ENCODE measurements at regions not wholly inside any gene's neighbourhood (a gene's known extent, or its start where the extent isn't known, plus 50 kb on each side); places are given as distances from the start of the nearest gene placed in this dataset.
A peak's percentile ranks its signal among the peaks of the same experiment; 100 is the strongest.
"Not testable (repeated sequence)": the region's sequence is repeated elsewhere in the genome, so short reads cannot be mapped to it uniquely, and the experiment has no call there.

DNA sequence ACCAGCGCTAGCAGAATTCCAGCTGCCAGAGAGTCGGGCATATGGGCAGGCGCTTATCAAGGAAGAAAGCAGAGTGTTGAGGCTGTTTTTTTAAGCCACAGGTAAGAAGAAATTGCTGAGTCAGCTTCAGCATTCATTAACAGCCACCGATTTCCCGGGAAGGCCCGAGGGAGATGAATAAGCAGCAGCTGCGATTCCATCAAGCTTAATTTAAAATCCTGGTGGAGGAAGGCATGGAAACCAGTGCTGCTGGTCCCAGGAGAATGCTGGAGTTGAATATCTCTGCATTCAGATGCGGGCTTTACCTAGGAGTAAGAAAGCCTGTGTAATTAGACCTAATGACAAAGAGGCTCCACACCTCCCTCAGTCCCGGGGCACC, 168.8 kb downstream of the BRD1 start:
- no peak for DNase-seq (ENCODE audit: low spot score)
- Histone ChIP-seq H3K4me3 (no peak overlapping the region), H3K9me3 (no peaks in the 10 kb centered on the region), H3K4me1 (ENCODE audit: control insufficient read depth in 1 of 2, low read depth in 2 of 2) (no peaks in the 10 kb centered on the region), H3K27ac (no peak overlapping the region), H3K36me3 (no peaks in the 10 kb centered on the region), H3K27me3 (replicated peaks; ENCODE audit: insufficient read depth) (no peaks in the 10 kb centered on the region)
- ATAC-seq (ENCODE audit: insufficient number of reproducible peaks, low FRiP score, low read depth), result no peak
- TF ChIP-seq, protein P1, sequence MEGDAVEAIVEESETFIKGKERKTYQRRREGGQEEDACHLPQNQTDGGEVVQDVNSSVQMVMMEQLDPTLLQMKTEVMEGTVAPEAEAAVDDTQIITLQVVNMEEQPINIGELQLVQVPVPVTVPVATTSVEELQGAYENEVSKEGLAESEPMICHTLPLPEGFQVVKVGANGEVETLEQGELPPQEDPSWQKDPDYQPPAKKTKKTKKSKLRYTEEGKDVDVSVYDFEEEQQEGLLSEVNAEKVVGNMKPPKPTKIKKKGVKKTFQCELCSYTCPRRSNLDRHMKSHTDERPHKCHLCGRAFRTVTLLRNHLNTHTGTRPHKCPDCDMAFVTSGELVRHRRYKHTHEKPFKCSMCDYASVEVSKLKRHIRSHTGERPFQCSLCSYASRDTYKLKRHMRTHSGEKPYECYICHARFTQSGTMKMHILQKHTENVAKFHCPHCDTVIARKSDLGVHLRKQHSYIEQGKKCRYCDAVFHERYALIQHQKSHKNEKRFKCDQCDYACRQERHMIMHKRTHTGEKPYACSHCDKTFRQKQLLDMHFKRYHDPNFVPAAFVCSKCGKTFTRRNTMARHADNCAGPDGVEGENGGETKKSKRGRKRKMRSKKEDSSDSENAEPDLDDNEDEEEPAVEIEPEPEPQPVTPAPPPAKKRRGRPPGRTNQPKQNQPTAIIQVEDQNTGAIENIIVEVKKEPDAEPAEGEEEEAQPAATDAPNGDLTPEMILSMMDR (IDR thresholded peaks at IDR 0.05), result no peak

DNA sequence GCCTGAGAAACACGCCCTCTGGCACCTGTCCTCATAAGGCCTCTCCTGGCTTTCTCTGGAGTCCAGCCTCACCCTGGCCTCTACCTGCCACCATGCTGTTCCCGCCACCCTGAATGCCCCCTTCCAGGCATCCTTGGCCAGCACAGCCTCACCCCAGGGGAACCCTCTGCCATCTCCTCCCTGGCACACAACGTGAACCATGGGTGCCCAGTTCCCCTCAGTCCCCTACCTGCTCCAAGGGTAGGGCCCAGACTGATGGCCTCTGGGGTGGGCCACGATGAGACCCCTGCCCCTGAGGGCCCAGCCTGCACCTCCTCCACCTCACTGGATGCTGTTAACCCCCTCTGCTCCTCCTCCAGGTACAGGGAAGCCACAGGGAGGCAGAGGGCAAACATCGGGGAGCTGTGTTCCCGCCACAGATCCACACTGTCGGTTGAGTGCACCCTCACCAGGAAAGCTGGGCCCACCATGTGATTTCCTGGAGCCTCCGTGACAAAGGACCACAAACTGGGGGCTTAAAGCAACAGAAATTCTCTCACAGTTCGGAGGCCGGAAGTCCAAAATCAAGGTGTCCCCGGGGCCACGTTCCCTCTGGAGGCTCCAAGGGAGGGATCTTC, 169.6 kb downstream of the BRD1 start:
- TF ChIP-seq, protein P1 (IDR thresholded peaks at IDR 0.05), result no peak
- Histone ChIP-seq H3K4me3 (peak overlapping the region; percentile 69), H3K36me3 (no peaks in the 10 kb centered on the region), H3K4me1 (ENCODE audit: control insufficient read depth in 1 of 2, low read depth in 2 of 2) (no peaks in the 10 kb centered on the region), H3K9me3 (no peaks in the 10 kb centered on the region), H3K27me3 (replicated peaks; ENCODE audit: insufficient read depth) (no peaks in the 10 kb centered on the region), H3K27ac (no peak overlapping the region)
- DNase-seq (ENCODE audit: low spot score) (no peak), ATAC-seq (ENCODE audit: insufficient number of reproducible peaks, low FRiP score, low read depth) (no peak)

DNA sequence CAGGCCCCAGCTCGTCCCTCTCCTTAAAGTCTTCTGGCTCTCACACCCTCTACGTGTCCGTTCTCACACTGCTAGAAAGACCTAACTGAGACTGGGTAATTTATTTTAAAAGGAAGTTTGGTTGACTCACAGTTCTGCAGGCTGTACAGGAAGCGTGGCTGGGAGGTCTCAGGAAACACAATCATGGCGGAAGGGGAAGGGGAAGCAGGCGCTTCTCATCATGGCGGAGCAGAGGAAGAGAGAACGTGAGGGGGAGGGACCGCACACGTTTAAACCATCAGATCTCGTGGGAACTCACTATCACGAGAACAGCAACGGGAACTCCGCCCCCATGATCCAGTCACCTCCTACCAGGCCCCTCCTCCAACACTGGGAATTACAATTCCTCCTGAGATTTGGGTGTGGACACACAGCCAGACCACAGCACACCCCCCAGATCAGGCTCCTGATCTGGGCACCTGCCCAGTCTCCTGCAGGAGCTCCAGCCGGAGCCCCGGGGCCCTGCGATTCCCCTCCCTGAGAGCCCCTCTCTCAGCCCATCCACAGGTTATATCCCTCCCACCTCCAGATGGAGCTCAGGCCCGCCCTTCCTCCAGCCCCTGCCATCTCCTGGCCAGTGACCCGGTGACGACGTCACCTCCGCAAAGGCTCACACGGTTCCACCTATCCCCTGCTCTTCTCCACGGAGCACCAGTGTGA, 170.2 kb downstream of the BRD1 start:
- no peaks in the 10 kb centered on the region for H3K4me1 ChIP-seq (ENCODE audit: control insufficient read depth in 1 of 2, low read depth in 2 of 2)
- no peaks in the 10 kb centered on the region for H3K36me3 ChIP-seq
- H3K9me3 ChIP-seq, result no peaks in the 10 kb centered on the region
- no peak for ATAC-seq (ENCODE audit: insufficient number of reproducible peaks, low FRiP score, low read depth)
- TF ChIP-seq, protein P1 (IDR thresholded peaks at IDR 0.05), result no peak
- no peak for DNase-seq (ENCODE audit: low spot score)
- no peak overlapping the region for H3K27ac ChIP-seq
- no peaks in the 10 kb centered on the region for H3K27me3 ChIP-seq (replicated peaks; ENCODE audit: insufficient read depth)
- peak overlapping the region; percentile 69 for H3K4me3 ChIP-seq

DNA sequence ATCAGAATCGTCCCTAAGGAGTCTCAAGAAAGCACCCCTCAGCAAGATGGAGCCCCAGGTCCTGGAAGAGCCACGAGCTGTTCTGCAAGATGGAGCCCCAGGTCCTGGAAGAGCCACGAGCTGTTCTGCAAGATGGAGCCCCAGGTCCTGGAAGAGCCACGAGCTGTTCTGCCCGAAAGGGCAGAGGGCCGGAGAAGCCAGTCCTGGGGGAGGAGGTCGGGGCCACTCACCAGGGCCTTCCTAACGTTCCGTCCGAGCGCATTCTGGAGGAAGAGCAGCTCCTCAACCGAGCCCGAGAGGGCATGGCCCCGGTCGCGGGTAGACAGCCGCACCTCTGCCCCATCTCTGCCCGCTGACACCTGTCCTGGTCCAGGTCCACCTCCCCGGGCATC, 170.8 kb downstream of the BRD1 start:
- not testable (repeated sequence) for ATAC-seq (ENCODE audit: insufficient number of reproducible peaks, low FRiP score, low read depth); H3K36me3 ChIP-seq; H3K4me1 ChIP-seq (ENCODE audit: control insufficient read depth in 1 of 2, low read depth in 2 of 2); H3K9me3 ChIP-seq; H3K27ac ChIP-seq; DNase-seq (ENCODE audit: low spot score); H3K27me3 ChIP-seq (replicated peaks; ENCODE audit: insufficient read depth)
- H3K4me3 ChIP-seq, result peak overlapping the region; percentile 69

DNA sequence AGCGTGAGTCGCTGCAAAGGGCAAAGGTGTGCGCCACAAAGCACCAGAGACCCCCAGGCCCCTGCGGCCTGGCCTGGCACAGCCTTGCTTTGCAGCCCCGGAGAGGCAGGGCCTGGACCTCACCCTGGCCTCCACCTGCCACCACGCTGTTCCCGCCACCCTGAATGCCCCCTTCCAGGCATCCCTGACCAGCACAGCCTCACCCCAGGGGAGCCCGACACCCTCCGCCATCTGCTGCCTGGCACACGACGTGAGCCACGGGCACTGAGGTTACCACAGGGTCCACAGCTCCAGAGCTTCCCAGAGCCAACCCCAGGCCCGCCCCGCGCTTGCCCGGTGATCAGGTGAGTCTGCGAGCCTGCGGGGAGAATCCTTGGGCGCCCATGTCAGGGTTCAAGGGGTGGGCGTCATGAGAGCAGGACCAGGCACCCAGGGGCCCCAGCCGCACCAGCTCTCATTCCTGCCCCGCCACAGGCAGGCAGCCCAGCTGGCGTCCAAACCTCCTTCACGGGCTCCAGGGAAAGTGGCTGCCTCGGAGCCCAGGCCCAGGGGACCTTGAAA, 171.3 kb downstream of the BRD1 start:
- no peaks in the 10 kb centered on the region for H3K9me3 ChIP-seq
- no peak overlapping the region for H3K27ac ChIP-seq
- DNase-seq (ENCODE audit: low spot score) (no peak), ATAC-seq (ENCODE audit: insufficient number of reproducible peaks, low FRiP score, low read depth) (no peak)
- no peaks in the 10 kb centered on the region for H3K36me3 ChIP-seq
- no peaks in the 10 kb centered on the region for H3K27me3 ChIP-seq (replicated peaks; ENCODE audit: insufficient read depth)
- H3K4me1 ChIP-seq (ENCODE audit: control insufficient read depth in 1 of 2, low read depth in 2 of 2), result no peaks in the 10 kb centered on the region
- peak overlapping the region; percentile 69 for H3K4me3 ChIP-seq
- TF ChIP-seq, protein P1 (IDR thresholded peaks at IDR 0.05), result no peak
